ENCODE measurements at regions not wholly inside any gene's neighbourhood (a gene's known extent, or its start where the extent isn't known, plus 50 kb on each side); places are given as distances from the start of the nearest gene placed in this dataset.

DNA sequence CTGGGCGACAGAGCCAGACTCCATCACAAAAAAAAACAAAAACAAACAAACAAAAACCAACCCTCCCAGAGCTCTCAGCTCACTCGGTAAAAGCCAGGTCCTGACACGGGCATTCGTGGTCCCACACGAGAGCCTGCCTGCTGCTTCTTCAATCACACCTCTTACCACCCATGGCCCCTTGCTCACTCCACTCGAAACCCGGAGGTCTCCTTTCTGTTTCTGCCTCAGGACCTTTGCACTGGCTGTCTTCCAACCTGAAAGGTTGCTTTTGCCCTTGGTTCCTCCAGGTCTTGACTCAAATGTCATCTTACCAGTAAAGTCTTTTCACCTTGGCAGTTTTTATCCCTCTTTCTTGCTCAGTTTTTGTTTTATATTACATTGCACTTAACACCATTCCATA is 169.6 kb downstream of the EVX1 start:
- no peaks in the 10 kb centered on the region for H3K9me3 ChIP-seq
- TF ChIP-seq, protein P1, sequence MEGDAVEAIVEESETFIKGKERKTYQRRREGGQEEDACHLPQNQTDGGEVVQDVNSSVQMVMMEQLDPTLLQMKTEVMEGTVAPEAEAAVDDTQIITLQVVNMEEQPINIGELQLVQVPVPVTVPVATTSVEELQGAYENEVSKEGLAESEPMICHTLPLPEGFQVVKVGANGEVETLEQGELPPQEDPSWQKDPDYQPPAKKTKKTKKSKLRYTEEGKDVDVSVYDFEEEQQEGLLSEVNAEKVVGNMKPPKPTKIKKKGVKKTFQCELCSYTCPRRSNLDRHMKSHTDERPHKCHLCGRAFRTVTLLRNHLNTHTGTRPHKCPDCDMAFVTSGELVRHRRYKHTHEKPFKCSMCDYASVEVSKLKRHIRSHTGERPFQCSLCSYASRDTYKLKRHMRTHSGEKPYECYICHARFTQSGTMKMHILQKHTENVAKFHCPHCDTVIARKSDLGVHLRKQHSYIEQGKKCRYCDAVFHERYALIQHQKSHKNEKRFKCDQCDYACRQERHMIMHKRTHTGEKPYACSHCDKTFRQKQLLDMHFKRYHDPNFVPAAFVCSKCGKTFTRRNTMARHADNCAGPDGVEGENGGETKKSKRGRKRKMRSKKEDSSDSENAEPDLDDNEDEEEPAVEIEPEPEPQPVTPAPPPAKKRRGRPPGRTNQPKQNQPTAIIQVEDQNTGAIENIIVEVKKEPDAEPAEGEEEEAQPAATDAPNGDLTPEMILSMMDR (IDR thresholded peaks at IDR 0.05): no peak
- no peaks in the 10 kb centered on the region for H3K36me3 ChIP-seq
- no peaks in the 10 kb centered on the region for H3K27me3 ChIP-seq
- no peak for DNase-seq (ENCODE audit: low spot score in 2 of 2)
- no peaks in the 10 kb centered on the region for H3K4me1 ChIP-seq
- no peak overlapping the region for H3K27ac ChIP-seq
- intact Hi-C loops (cut with DNase I): no loop called here
- no peak overlapping the region for H3K4me3 ChIP-seq

DNA sequence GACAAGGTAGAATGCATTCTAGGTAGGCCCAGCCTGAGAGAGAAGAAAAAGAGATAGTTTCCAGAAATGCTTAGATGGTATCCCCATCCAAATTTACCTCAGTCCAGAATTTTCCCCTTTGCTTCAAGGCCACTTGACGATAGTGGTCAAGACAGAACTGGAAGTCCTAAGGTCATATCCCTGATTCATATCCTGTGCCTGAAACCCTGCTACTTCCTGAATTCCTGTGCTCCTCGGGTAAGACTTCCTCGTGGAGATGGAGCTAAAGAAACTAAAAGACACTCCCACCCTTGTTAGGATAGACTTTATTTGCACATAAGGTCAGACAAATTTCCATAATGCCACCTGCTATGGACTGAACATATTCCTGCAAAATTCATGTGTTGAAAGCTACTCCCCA is 175.9 kb downstream of the EVX1 start:
- intact Hi-C loops (cut with DNase I): no loop called here
- Histone ChIP-seq H3K4me1 (no peaks in the 10 kb centered on the region), H3K4me3 (no peak overlapping the region), H3K27ac (no peak overlapping the region), H3K27me3 (no peaks in the 10 kb centered on the region), H3K36me3 (no peaks in the 10 kb centered on the region), H3K9me3 (no peaks in the 10 kb centered on the region)
- TF ChIP-seq, protein P1 (IDR thresholded peaks at IDR 0.05): no peak
- DNase-seq (ENCODE audit: low spot score in 2 of 2): no peak

DNA sequence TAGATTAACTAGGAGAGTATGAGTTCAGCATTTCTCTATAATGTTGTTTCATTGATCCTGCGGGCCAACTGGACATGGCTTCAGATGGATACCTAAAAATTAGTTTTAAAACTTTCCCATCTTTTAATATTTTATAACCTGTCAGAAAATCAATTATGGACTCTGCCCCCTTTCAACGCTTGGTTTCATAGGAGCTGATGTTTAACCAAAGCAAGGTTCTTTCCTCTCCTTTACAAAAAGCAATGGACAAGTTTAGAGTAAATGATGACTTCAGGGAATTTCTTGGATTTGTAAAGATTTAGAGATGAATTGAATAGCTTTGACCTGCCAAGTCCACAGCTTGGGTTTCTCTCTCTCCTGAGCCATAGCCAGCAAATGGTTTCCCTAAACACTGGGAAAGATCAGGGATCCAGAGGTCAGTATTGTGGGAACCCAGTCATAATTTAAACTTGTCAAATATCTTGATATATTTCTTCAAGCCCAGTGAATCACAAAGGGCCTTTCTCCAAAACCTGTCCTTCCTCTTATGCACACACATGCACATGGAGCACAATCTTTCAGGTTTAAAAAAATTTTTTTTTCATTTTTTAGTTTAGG is 177.1 kb downstream of the EVX1 start:
- TF ChIP-seq, protein P1 (IDR thresholded peaks at IDR 0.05): no peak
- Histone ChIP-seq H3K9me3 (no peaks in the 10 kb centered on the region), H3K27me3 (no peaks in the 10 kb centered on the region), H3K36me3 (no peaks in the 10 kb centered on the region), H3K4me3 (no peak overlapping the region), H3K27ac (no peak overlapping the region), H3K4me1 (no peaks in the 10 kb centered on the region)
- intact Hi-C loops (cut with DNase I): no loop called here
- no peak for DNase-seq (ENCODE audit: low spot score in 2 of 2)

DNA sequence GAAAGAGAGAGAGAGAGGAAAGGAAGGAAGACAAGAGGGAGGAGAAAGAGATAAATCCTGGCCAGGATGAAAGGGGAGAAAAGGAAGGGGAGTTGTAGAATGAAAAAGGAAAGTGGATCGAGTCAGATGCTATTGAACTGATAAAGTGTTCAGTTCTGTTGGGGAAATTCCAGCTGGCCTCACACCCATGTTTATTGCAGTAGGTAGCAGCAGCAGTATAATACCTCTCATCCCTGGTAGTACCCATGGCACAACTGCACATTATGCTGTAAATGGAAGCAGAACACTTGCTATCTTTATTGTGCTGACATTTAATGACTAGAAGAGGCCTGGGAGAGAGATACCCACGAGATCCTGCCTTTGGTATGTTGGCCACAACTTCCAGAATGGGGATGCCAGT is 178.1 kb downstream of the EVX1 start:
- intact Hi-C loops (cut with DNase I): no loop called here
- Histone ChIP-seq H3K27me3 (no peaks in the 10 kb centered on the region), H3K27ac (no peak overlapping the region), H3K4me1 (no peaks in the 10 kb centered on the region), H3K9me3 (no peaks in the 10 kb centered on the region), H3K4me3 (no peak overlapping the region), H3K36me3 (no peaks in the 10 kb centered on the region)
- TF ChIP-seq, protein P1 (IDR thresholded peaks at IDR 0.05): no peak
- DNase-seq (ENCODE audit: low spot score in 2 of 2): no peak

DNA sequence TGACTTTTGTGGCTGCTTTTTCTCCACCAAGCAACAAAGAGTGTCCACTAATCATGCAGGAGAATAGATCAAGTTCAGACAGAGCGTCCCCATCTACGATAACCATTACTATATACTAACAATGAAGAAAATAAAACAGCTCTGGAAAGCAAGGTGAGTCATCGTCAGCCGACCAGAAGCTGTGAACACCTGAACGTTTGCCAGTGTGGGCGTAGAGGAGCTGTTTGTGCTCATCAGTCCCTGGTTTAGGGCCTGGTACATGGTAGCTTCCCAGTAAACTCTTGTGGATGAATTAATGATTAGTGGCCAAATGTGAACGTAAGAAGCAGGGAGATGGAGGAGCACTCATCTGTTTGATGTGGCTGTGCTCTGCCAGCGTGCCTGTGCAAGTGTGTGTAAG is 180.7 kb downstream of the EVX1 start:
- TF ChIP-seq, protein P1 (IDR thresholded peaks at IDR 0.05): no peak
- no peaks in the 10 kb centered on the region for H3K4me1 ChIP-seq
- intact Hi-C loops (cut with DNase I): no loop called here
- H3K27me3 ChIP-seq: no peaks in the 10 kb centered on the region
- H3K27ac ChIP-seq: no peak overlapping the region
- no peak overlapping the region for H3K4me3 ChIP-seq
- H3K9me3 ChIP-seq: no peaks in the 10 kb centered on the region
- H3K36me3 ChIP-seq: no peaks in the 10 kb centered on the region
- no peak for DNase-seq (ENCODE audit: low spot score in 2 of 2)

DNA sequence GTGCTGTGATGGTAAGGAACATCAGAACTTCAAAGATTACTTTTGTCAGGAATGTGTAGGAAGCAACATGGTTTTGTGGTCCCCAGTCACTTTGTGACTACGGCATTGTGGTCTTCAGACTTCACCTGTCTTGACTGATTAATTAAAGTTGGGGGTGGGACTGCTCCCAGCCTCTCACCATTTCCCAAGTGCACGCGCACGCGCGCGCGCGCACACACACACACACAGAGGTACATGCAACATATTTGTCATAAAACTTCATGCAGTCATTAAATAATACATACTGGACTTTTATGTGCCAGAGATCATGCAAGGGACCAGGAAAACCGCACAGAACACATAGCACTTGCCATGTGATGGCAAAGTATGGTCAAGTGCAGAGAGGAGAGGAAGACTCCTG is 181.2 kb downstream of the EVX1 start:
- H3K9me3 ChIP-seq: no peaks in the 10 kb centered on the region
- intact Hi-C loops (cut with DNase I): no loop called here
- no peak overlapping the region for H3K27ac ChIP-seq

More for the DNA sequence above, 181.2 kb downstream of the EVX1 start:
- Histone ChIP-seq H3K4me1 (no peaks in the 10 kb centered on the region), H3K27me3 (no peaks in the 10 kb centered on the region), H3K36me3 (no peaks in the 10 kb centered on the region), H3K4me3 (no peak overlapping the region)
- TF ChIP-seq, protein P1 (IDR thresholded peaks at IDR 0.05): no peak
- no peak for DNase-seq (ENCODE audit: low spot score in 2 of 2)
